GM21786 (cell line): ENCODE measurements at regions not wholly inside any gene's neighbourhood (a gene's known extent, or its start where the extent isn't known, plus 50 kb on each side); places are given as distances from the start of the nearest gene placed in this dataset.
"Not testable (repeated sequence)": the region's sequence is repeated elsewhere in the genome, so short reads cannot be mapped to it uniquely, and the experiment has no call there.

Source experiments
- ATAC-seq: cut with Tn5 transposase; IDR thresholded peaks from one replicate; pipeline ENCODE4 v1.9.1; 2021; ENCODE audit not compliant: unreplicated experiment

DNA sequence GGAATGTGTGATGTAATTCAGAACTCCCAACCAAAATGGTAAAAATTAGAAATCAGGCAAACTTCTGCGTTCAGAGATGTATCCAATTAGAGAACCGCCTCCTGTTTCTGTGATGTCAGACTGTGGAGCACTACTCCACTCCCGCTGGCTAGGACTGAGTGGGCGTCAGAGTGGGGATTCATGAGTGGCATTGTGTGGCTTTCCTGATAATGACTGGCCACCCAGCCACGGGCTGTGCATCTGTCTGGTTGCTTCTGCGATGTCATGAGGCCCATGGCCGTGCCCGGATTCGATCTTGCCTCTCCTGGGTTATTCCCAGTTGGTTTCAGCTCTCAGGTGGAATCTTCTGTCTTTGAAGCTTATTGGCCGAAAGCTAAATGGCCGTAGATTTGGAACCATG lies 87.1 kb upstream of the KCNA1 start:
- no peak for ATAC-seq

GRCh38 chr12:4824380-4824779 lies 85.3 kb upstream of the KCNA1 start:
- no peak for ATAC-seq

DNA sequence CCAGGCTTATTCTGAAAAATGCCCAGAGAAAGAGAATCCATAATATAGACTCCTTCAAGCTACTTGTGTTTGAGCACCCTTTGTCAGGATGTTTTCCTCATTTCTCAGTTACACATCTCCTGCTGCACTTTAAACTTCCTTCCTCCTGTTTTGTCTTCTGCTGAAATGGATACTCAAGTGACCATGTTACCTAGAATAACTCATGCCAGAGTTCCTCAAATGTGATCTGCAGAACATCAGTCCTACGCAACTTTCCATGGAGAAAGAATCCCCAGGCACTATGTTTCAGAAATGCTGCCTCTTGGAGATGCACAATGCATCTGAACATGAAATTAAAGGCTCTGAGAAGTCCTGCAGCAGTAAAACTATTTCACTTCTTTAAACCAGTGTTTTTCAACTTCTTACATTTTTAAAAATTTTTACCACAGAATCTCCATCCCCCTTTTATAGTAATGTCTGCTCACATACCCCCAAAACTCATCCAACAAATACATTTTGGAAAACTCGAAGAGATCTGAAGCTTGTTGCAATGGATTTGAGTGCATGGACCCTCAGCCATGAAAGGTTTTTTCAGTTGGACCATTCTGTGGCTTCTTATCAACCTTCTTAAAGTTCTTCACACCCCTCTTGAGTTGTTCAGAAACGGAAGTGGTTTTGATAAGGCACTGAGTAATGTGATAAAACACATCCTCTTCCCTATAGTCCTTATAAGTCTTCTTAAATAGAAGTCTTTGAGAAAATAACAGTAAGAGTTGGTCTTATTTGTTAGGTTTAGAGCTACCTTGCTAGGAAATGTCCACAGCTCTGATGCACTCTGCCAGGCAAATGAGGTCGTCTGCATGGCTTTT lies 84.5 kb upstream of the KCNA1 start:
- no peak for ATAC-seq

DNA sequence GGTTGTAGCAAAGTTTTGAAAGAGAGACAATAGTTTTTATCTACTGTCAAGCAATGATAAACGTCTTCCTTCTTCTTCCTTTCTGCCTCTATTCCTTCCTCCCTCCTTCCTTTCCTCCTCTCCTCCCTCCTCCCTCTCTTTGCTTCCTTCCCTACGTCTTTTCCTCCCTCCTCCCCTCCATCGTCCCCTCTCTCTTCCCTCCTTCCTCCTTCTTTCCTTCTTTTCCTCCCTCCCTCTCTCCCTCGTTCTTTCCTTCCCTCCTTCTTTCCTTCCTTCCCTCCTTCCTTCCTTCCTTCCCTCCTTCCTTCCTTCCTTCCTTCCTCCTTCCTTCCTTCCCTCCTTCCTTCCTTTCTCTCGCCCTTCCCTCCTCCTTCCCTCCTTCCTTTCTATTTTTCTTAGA lies 82.8 kb upstream of the KCNA1 start:
- ATAC-seq, result no peak

DNA sequence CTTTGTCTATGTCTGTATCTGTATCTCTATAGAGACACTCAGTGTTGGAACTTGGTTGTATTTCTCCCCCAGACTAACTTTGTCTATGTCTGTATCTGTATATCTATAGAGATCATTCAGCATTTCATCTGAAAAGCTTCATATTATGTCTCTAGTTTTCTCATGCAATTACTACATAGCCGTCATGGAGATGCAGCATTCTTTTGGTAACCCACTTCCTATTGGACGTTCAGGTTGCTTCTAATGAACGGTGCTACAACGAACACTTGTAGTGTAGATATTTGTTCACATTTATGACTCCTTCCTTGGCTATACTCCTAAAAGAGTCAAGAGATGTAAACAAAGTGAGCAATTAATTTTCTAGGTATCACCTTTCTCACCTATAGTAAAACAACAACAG lies 81.5 kb upstream of the KCNA1 start:
- ATAC-seq, result no peak

DNA sequence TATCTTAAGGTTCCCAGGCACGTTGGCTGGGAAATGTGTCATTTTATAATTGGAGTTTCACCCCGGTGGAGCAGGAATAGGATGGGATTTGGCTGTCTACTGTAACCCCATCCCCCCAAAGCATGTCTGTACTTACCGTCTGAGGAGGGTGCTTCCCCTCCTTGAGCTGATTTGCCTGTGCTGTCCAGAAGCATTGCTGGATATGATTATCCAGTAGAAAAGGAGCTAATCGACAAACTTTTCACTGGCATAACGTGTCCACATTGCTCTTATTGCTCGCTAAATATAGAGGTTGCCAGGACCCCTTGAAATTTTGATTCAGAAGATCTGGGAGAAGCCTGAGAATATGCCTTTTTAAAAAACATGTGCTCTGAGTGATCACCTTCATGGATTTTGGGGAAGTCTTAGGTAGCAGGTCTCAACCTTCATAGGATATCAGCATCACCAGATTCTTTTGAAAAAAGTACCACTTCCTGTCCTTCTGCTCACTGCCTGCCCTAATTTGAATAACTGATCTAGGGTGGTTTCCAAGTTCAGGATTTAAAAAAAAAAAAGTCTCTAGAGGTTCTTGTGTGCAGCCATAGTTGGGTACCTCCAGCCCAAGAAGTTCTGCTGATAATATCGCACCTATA lies 80.4 kb upstream of the KCNA1 start:
- peak; percentile 81 for ATAC-seq

- peak; percentile 19 for ATAC-seq
These were observed 79.9 kb upstream of the KCNA1 start for GRCh38 chr12:4829793-4830162.

GRCh38 chr12:4830556-4831210 lies 79.0 kb upstream of the KCNA1 start:
- no peak for ATAC-seq

GRCh38 chr12:4833053-4833452 lies 76.7 kb upstream of the KCNA1 start:
- ATAC-seq, result no peak

DNA sequence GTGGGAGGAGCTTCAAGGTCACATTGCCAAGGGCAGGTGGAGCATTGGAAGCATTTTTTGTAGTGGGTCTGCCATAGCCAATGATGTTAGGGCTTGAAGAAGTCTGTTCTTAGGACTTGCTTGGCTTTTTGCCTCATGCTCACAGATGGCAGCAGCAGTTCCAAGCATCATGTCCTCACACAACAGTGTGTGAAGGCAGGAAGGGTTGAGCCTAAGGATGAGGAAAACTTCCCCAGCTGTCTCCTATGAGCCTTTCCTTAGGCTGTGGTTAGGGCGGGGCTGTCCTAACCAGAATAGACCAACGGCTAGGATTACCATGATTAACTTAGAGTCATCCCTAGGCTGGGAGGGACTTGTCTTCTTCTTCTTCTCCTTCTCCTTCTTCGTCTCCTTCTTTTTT lies 76.2 kb upstream of the KCNA1 start:
- no peak for ATAC-seq

DNA sequence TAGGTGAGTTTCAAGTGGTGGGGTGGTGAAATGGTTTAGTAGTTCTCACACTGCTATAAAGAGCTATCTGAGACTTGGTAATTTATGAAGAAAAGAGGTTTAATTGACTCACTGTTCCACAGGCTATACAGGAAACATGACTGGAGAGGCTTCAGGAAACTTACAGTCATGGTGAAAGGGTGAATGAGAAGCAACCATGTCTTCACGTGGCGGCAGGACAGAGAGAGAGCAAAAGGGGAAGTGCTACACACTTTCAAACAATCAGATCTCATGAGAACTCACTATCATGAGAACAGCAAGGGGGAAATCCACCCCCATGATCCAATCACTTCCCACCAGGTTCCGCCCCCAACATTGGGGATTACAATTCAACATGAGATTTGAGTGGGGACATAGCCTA lies 67.3 kb upstream of the KCNA1 start:
- not testable (repeated sequence) for ATAC-seq

DNA sequence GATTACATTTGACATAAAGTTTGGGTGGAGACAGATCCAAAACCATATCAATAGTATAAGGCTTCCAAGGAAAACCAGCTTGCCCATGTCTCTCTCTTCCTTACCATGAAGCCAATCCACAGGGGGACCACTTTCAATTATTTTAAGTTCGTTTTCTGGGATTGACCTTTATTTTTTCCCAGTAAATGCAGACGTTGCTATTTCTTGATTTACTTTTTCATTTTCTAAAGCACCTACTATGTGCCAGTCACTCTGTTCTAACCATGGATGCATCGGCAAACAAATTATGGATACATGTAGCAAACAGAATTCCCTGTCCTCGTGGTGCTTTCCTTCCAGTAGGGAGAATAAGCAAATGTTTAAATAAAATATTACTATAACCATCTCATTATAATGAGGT lies 65.8 kb upstream of the KCNA1 start:
- no peak for ATAC-seq

DNA sequence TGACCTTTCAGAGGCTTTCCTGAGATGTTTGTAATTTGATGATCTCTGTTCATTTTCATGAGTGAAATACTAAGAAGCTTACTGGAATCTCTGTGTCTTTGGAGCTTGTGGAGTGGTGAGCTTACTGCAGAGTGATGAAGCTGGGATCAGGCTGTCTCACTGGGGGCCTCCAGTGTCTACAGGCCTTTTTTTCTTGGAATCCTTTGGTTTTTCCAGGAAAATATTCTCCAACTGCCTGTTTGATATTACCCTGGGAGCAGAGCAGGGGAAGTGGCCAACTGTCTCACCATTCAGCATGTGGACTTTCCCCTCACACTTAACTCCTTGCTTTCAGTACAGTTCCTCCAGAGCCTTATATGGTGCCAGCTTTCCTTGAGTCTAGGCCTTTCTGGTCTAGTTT lies 62.0 kb upstream of the KCNA1 start:
- no peak for ATAC-seq

- ATAC-seq, result no peak
These were observed 60.6 kb upstream of the KCNA1 start for GRCh38 chr12:4849115-4849541.

- ATAC-seq, result no peak
These were observed 59.8 kb upstream of the KCNA1 start for GRCh38 chr12:4849795-4850345.

- ATAC-seq, result no peak
These were observed 58.8 kb upstream of the KCNA1 start for GRCh38 chr12:4850857-4851380.

DNA sequence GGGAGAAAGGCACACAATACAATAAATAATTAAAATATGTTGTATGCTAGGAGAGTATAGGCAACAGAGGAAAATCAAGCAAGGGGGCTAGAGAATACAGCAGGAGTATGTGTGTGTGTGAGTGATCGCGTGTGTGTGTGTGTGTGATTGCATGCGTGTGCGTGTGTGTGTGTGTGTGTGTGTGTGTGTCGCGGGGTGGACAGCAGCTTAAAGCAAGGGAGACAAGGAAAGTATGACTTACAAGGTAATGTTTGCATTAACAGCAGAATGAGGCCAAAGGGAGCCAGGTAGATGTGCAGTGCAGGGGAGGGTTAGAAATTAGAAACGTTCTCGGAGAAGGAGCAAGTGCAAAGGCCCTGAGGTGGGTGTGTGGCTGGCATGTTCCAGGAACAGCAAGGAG lies 57.4 kb upstream of the KCNA1 start:
- no peak for ATAC-seq

GRCh38 chr12:4852911-4853310 lies 56.8 kb upstream of the KCNA1 start:
- no peak for ATAC-seq

- peak; percentile 47 for ATAC-seq
These were observed 54.4 kb upstream of the KCNA1 start for GRCh38 chr12:4855121-4855924.

- ATAC-seq, result no peak
These were observed 53.1 kb upstream of the KCNA1 start for GRCh38 chr12:4856596-4856995.
